ENCODE measurements at regions not wholly inside any gene's neighbourhood (a gene's known extent, or its start where the extent isn't known, plus 50 kb on each side); places are given as distances from the start of the nearest gene placed in this dataset.

DNA sequence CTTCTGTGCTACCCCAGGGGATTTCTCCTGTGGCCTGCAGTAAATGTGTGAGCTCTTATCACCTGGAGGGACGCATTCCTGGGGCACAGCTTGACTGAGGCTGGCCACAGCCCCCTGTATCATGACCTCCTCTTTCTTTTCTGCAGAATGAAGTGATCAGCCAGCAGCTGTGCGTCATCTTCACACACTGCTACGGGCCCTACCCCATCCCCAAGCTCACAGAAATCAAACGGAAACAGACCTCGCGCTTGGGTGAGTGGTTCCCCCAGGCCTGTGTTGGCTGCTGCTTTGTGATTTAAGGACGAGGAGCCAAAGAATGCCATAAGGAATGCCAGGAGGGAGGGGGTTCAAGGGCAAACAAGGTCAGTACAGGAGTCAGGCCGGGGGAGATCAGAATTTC lies 50.5 kb upstream of the PWP1 start:
- intact Hi-C loops (cut with micrococcal nuclease; ENCODE audit: unreplicated experiment) = no loop called here
- Histone ChIP-seq H3K27me3 (ENCODE audit: control insufficient read depth in 1 of 2, insufficient read depth in 2 of 2, low read length in 2 of 2) (no peaks in the 10 kb centered on the region), H3K4me2 (ENCODE audit: low read depth, low read length) (no peak overlapping the region), H2AFZ (ENCODE audit: low read length) (no peak overlapping the region), H3K4me1 (ENCODE audit: insufficient read depth, low read length) (peaks cover 19% of the 10 kb centered on the region), H4K20me1 (ENCODE audit: insufficient read depth, low read length) (no peaks in the 10 kb centered on the region), H3K9me3 (ENCODE audit: low read length) (no peaks in the 10 kb centered on the region), H3K36me3 (replicated peaks in 1 of 2; ENCODE audit: control insufficient read depth in 1 of 2, insufficient read depth in 2 of 2, low read length in 2 of 2) (no peaks in the 10 kb centered on the region), H3K9ac (ENCODE audit: insufficient read depth, low read depth, low read length) (no peak overlapping the region), H3K79me2 (ENCODE audit: insufficient read depth, low read length) (no peaks in the 10 kb centered on the region), H3K27ac (ENCODE audit: extremely low read length, insufficient read depth, low read length) (no peak overlapping the region), H3K4me3 (replicated peaks in 1 of 3; ENCODE audit: insufficient read depth in 1 of 3, low read depth in 2 of 3, low read length in 3 of 3) (no peak overlapping the region)
- ATAC-seq (no peak), DNase-seq (ENCODE audit: low spot score) (no peak), FAIRE-seq (no peak)
- BruUV-seq (replicated peaks) = no TSS peak
- ChIA-PET CTCF (ENCODE audit: low intra/inter-chr PET ratio, low total read pairs) (no interaction called here), POLR2A (no interaction called here)
- WGBS (ENCODE audit: low lambda C conversion rate) = 76% methylated on average over 7 of the region's 8 CpGs
- TF ChIP-seq, protein P1, sequence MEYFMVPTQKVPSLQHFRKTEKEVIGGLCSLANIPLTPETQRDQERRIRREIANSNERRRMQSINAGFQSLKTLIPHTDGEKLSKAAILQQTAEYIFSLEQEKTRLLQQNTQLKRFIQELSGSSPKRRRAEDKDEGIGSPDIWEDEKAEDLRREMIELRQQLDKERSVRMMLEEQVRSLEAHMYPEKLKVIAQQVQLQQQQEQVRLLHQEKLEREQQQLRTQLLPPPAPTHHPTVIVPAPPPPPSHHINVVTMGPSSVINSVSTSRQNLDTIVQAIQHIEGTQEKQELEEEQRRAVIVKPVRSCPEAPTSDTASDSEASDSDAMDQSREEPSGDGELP (IDR thresholded peaks at IDR 0.05; ENCODE audit: borderline replicate concordance, low read depth) = no peak
- no peak for TF ChIP-seq EP300 (IDR thresholded peaks at IDR 0.05; ENCODE audit: low read depth in 2 of 2, low read length in 2 of 2)
- TF ChIP-seq EP300 (CRISPR knock-in tag; IDR thresholded peaks at IDR 0.05; ENCODE audit: borderline replicate concordance) = no peak
- no peak for TF ChIP-seq ZNF234 (CRISPR knock-in tag; conservative IDR thresholded peaks at IDR 0.05)
- in situ Hi-C loops (cut with HindIII; ENCODE audit: extremely low pct_ligation_motif_present, low pct_unique_long_range_greater_than_20kb) = no loop called here

Small RNA genes lying in the stretch of these regions (small RNA-seq; reads per million reads assigned to genes)
- gene RF00284 (ENCODE audit: insufficient read depth in 2 of 3, insufficient read length in 3 of 3, low read depth in 2 of 3, low replicate concordance in 1 of 3) (0 reads per million in 3 experiments), gene RNA5SP371 (ENCODE audit: insufficient read depth in 2 of 3, insufficient read length in 3 of 3, low read depth in 2 of 3, low replicate concordance in 1 of 3) (0 reads per million in 3 experiments)
